GM12878 (cell line): ENCODE measurements at regions not wholly inside any gene's neighbourhood (a gene's known extent, or its start where the extent isn't known, plus 50 kb on each side); places are given as distances from the start of the nearest gene placed in this dataset.

ENCODE experiments used
- ATAC-seq: fragments of 200-7000 bp; cut with Tn5 transposase; 3 replicates; pipeline ENCODE4 v1.9.1; 2020; ENCODE audit warnings: mild to moderate bottlenecking, moderate library complexity
- BruUV-seq: library from RNA; stranded (reverse); fragments of 400-500 nt; replicated peaks from 2 replicates; lab custom pipeline; 2021; lab: Mats Ljungman, UMichigan
- CTCF ChIA-PET: fragments of 300-600 bp; sonication (Branson Sonifier 250); formaldehyde crosslinking; extraction: SDS; loops from one replicate; lab custom pipeline; 2021; ENCODE audit warnings: inconsistent platforms; lab: Yijun Ruan, JAX
- POLR2A ChIA-PET: fragments of 350-600 bp; formaldehyde crosslinking; extraction: SDS; loops from one replicate; lab custom pipeline; 2021; ENCODE audit warnings: inconsistent platforms; lab: Charles Lee
- RAD21 ChIA-PET: fragments of 300-600 bp; sonication (Branson Sonifier 250); formaldehyde crosslinking; loops from one replicate; lab custom pipeline; 2023; ENCODE audit warnings: antibody characterized with exemption; ENCODE audit not compliant: unreplicated experiment; lab: Charles Lee
- SMC1A ChIA-PET: fragments of 300-600 bp; sonication (Branson Sonifier 250); formaldehyde crosslinking; loops from one replicate; lab custom pipeline; 2023; ENCODE audit not compliant: unreplicated experiment, uncharacterized antibody; lab: Charles Lee
- DNase-seq: peaks from one replicate; pipeline ENCODE4 v3.0.0-alpha.2; 2011; ENCODE audit warnings: low read depth, low spot score
- FAIRE-seq: peaks from 3 replicates; lab custom pipeline; 2011; peaks lifted over from hg19 to GRCh38; lab: Jason Lieb, UNC
- H2AFZ ChIP-seq: 2 replicates; pipeline ENCODE4 v1.6.0; 2011; ENCODE audit warnings: low read depth, low read length, control low read depth; ENCODE audit not compliant: control insufficient read depth
- H3K27ac ChIP-seq: 2 replicates; pipeline ENCODE4 v1.5.1; 2011; ENCODE audit warnings: control low read depth; ENCODE audit not compliant: control insufficient read depth, insufficient read depth
- H3K27me3 ChIP-seq, 2 experiments: replicated peaks in 1 of 2; 2 replicates each; pipeline versions ENCODE4 v1.6.0 to v1.6.1; 2011; ENCODE audit warnings: low read length in 1 of 2; ENCODE audit not compliant: control insufficient read depth in 2 of 2, insufficient read depth in 2 of 2
- H3K36me3 ChIP-seq, 2 experiments: 2 replicates each; pipeline ENCODE4 v1.5.1; 2011; ENCODE audit warnings: low read length in 1 of 2; ENCODE audit not compliant: control insufficient read depth in 2 of 2, insufficient read depth in 2 of 2
- H3K4me1 ChIP-seq: 2 replicates; pipeline ENCODE4 v1.6.1; 2011; ENCODE audit warnings: mild to moderate bottlenecking, low read length, moderate library complexity, mixed read lengths; ENCODE audit not compliant: control insufficient read depth, insufficient read depth
- H3K4me2 ChIP-seq: 2 replicates; pipeline ENCODE4 v1.6.0; 2011; ENCODE audit warnings: control low read depth; ENCODE audit not compliant: control insufficient read depth, insufficient read depth
- H3K4me3 ChIP-seq: fragments of 200-600 bp; sonication (generic); 2 replicates; pipeline ENCODE4 v1.5.1; 2016
- H3K79me2 ChIP-seq: 2 replicates; pipeline ENCODE4 v1.6.0; 2011; ENCODE audit warnings: low read length; ENCODE audit not compliant: control insufficient read depth, insufficient read depth
- H3K9ac ChIP-seq: 2 replicates; pipeline ENCODE4 v1.8.0; 2011; ENCODE audit warnings: low read length, control low read depth, mixed read lengths; ENCODE audit not compliant: control insufficient read depth, insufficient read depth
- H3K9me3 ChIP-seq: replicated peaks from 3 replicates; pipeline ENCODE4 v1.5.1; 2011; ENCODE audit warnings: mild to moderate bottlenecking, low read length; ENCODE audit not compliant: control insufficient read depth, insufficient read depth
- H4K20me1 ChIP-seq: 2 replicates; pipeline ENCODE4 v1.6.0; 2011; ENCODE audit not compliant: control insufficient read depth, insufficient read depth
- EED ChIP-seq: sonication (generic); IDR thresholded peaks from 2 replicates; pipeline ENCODE4 v1.6.1; 2016; ENCODE audit warnings: antibody characterized with exemption, low read depth
- ETV6 ChIP-seq, 2 experiments: fragments of 450-650 bp in 1 of 2; IDR thresholded peaks in 1 of 2; conservative IDR thresholded peaks in 1 of 2; 2 replicates each; pipeline ENCODE4 v1.6.1; 2014; ENCODE audit warnings: antibody characterized with exemption in 1 of 2, borderline replicate concordance in 1 of 2, low read depth in 1 of 2, mild to moderate bottlenecking in 1 of 2, moderate library complexity in 1 of 2
- IRF4 ChIP-seq: IDR thresholded peaks from 2 replicates; pipeline ENCODE4 v1.6.1; 2011; ENCODE audit warnings: low read depth, low read length
- JUNB ChIP-seq: IDR thresholded peaks from 2 replicates; pipeline ENCODE4 v1.6.1; 2016; ENCODE audit warnings: antibody characterized with exemption, mild to moderate bottlenecking
- JUND ChIP-seq: IDR thresholded peaks from 2 replicates; pipeline ENCODE4 v1.6.1; 2012; ENCODE audit warnings: low read depth, mild to moderate bottlenecking, low read length, improper control_type of control experiment, moderate library complexity
- LARP7 ChIP-seq: fragments of 450-650 bp; IDR thresholded peaks from 2 replicates; pipeline ENCODE4 v1.6.1; 2017; ENCODE audit warnings: mild to moderate bottlenecking
- MLLT1 ChIP-seq: fragments of 450-650 bp; IDR thresholded peaks from 2 replicates; pipeline ENCODE4 v1.6.1; 2016; ENCODE audit warnings: mild to moderate bottlenecking
- MTA2 ChIP-seq: fragments of 450-650 bp; IDR thresholded peaks from 2 replicates; pipeline ENCODE4 v1.6.1; 2016; ENCODE audit warnings: low read depth, mild to moderate bottlenecking, moderate library complexity
- MYC ChIP-seq: IDR thresholded peaks from 2 replicates; pipeline ENCODE4 v1.6.1; 2011; ENCODE audit warnings: mild to moderate bottlenecking, low read length, moderate library complexity, inconsistent platforms; ENCODE audit not compliant: insufficient read depth, insufficient replicate concordance, insufficient read length, severe bottlenecking
- NFIC ChIP-seq: IDR thresholded peaks from 2 replicates; pipeline ENCODE4 v1.6.1; 2012; ENCODE audit warnings: low read depth, mild to moderate bottlenecking, inconsistent platforms, low read length, moderate library complexity
- PAX5 ChIP-seq: IDR thresholded peaks from 2 replicates; pipeline ENCODE4 v1.6.1; 2011; ENCODE audit warnings: low read depth, low read length, borderline replicate concordance
- PBX3 ChIP-seq: IDR thresholded peaks from 2 replicates; pipeline ENCODE4 v1.6.1; 2011; ENCODE audit warnings: mild to moderate bottlenecking, low read depth, low read length, moderate library complexity; ENCODE audit not compliant: insufficient replicate concordance
- RELA ChIP-seq: fragments of 450-650 bp; IDR thresholded peaks from 2 replicates; pipeline ENCODE4 v1.8.0; 2014; ENCODE audit warnings: borderline replicate concordance; ENCODE audit not compliant: partially characterized antibody
- SMARCA5 ChIP-seq: fragments of 450-650 bp; IDR thresholded peaks from 2 replicates; pipeline ENCODE4 v1.6.1; 2017; ENCODE audit warnings: mild to moderate bottlenecking
- SUZ12 ChIP-seq: fragments of 200-600 bp; sonication (generic); IDR thresholded peaks from one replicate; pipeline ENCODE4 v1.6.1; 2018; ENCODE audit warnings: antibody characterized with exemption, mild to moderate bottlenecking; ENCODE audit not compliant: unreplicated experiment
- ZZZ3 ChIP-seq: IDR thresholded peaks from 2 replicates; pipeline ENCODE4 v1.6.1; 2011; ENCODE audit warnings: low read depth; ENCODE audit not compliant: control insufficient read depth, insufficient read length
- WGBS: methylation state at CpG from one replicate; pipeline ENCODE4 v1.1.6; 2016; ENCODE audit warnings: low lambda C conversion rate; ENCODE audit not compliant: insufficient replicate concordance, insufficient coverage; ENCODE audit errors: missing lambda C conversion rate; 5-methylcytosine and 5-hydroxymethylcytosine counted together
- in situ Hi-C: fragments of 300-500 bp; cut with MboI; formaldehyde crosslinking; loops from 9 replicates; pipeline ENCODE4 v1.14.3; 2018; ENCODE audit warnings: mixed read lengths
- intact Hi-C: fragments of 100-400 bp; cut with micrococcal nuclease; formaldehyde crosslinking; loops from one replicate; pipeline ENCODE4 v1.14.2; 2022; ENCODE audit not compliant: unreplicated experiment

- ChIA-PET POLR2A (no interaction called here), RAD21 (no interaction called here), CTCF (no interaction called here), SMC1A (no interaction called here)
- Histone ChIP-seq H3K9ac (no peak overlapping the region), H3K27ac (no peak overlapping the region), H3K4me2 (no peak overlapping the region), H3K4me1 (no peaks in the 10 kb centered on the region), H3K79me2 (no peaks in the 10 kb centered on the region), H2AFZ (no peak overlapping the region), H3K4me3 (no peak overlapping the region), H3K27me3 (no peaks in the 10 kb centered on the region), H3K9me3 (no peaks in the 10 kb centered on the region), H3K36me3 (no peaks in the 10 kb centered on the region), H4K20me1 (no peaks in the 10 kb centered on the region)
- no TSS peak for BruUV-seq
- intact Hi-C loops, result no loop called here
- whole genome bisulfite sequencing, result 48% methylated on average over 8 of the region's 8 CpGs
- no peak for ATAC-seq
- in situ Hi-C loops, result no loop called here
- TF ChIP-seq ETV6 (conservative IDR thresholded peaks at IDR 0.05 in 1 of 2, IDR thresholded peaks at IDR 0.05 in 1 of 2; ENCODE audit: borderline replicate concordance in 1 of 2, low read depth in 1 of 2) (no peak), JUNB (no peak), SUZ12 (no peak), RELA (no peak), MLLT1 (no peak), IRF4 (no peak), MYC (no peak), PAX5 (no peak), NFIC (no peak), MTA2 (no peak), EED (no peak), ZZZ3 (no peak), SMARCA5 (no peak), PBX3 (no peak), JUND (no peak), LARP7 (no peak)
- DNase-seq, result no peak
- no peak for FAIRE-seq
These were observed 1411.5 kb upstream of the ACVR2A start for GRCh38 chr2:146433116-146433875.
